Lung (tissue), 11 donors: ENCODE measurements at regions not wholly inside any gene's neighbourhood (a gene's known extent, or its start where the extent isn't known, plus 50 kb on each side); places are given as distances from the start of the nearest gene placed in this dataset.
"Not testable (repeated sequence)": the region's sequence is repeated elsewhere in the genome, so short reads cannot be mapped to it uniquely, and the experiment has no call there.

Experiments used
- ATAC-seq: fragments of 200-7000 bp; cut with Tn5 transposase; one replicate; pipeline ENCODE4 v1.9.1; 2020; ENCODE audit warnings: moderate number of reproducible peaks; ENCODE audit not compliant: insufficient read depth, low FRiP score
- DNase-seq, 3 donors: peaks; one replicate each; pipeline ENCODE4 v3.0.0-alpha.2; 2013 to 2017
- H3K27ac ChIP-seq, 2 donors: one replicate each; pipeline ENCODE4 v1.5.1; 2013; ENCODE audit warnings: mild to moderate bottlenecking in 2 of 2, moderate library complexity in 2 of 2, control low read depth in 1 of 2, inconsistent platforms in 1 of 2, low read depth in 1 of 2, low read length in 1 of 2
- H3K27me3 ChIP-seq, 3 donors: one replicate each; pipeline ENCODE4 v1.5.1; 2013; ENCODE audit warnings: low read length in 2 of 3; ENCODE audit not compliant: control insufficient read depth in 3 of 3, insufficient read depth in 3 of 3
- H3K36me3 ChIP-seq, 4 donors: one replicate each; pipeline ENCODE4 v1.5.1; 2013; ENCODE audit warnings: low read length in 4 of 4, mild to moderate bottlenecking in 1 of 4, moderate library complexity in 1 of 4; ENCODE audit not compliant: control insufficient read depth in 4 of 4, insufficient read depth in 4 of 4
- H3K4me1 ChIP-seq, 5 donors: one replicate each; pipeline ENCODE4 v1.5.1; 2013; ENCODE audit warnings: low read length in 5 of 5, mild to moderate bottlenecking in 2 of 5, moderate library complexity in 1 of 5; ENCODE audit not compliant: control insufficient read depth in 5 of 5, insufficient read depth in 5 of 5
- H3K4me3 ChIP-seq: one replicate; pipeline ENCODE4 v1.5.1; 2013; ENCODE audit warnings: mild to moderate bottlenecking, control low read depth, moderate library complexity
- H3K9ac ChIP-seq, 2 donors: one replicate each; pipeline ENCODE4 v1.5.1; 2013; ENCODE audit warnings: low read length in 2 of 2, control low read depth in 1 of 2; ENCODE audit not compliant: insufficient read depth in 1 of 2
- H3K9me3 ChIP-seq, 4 donors: one replicate each; pipeline ENCODE4 v1.5.1; 2013; ENCODE audit warnings: low read length in 3 of 4, mild to moderate bottlenecking in 1 of 4, moderate library complexity in 1 of 4; ENCODE audit not compliant: control insufficient read depth in 4 of 4, insufficient read depth in 3 of 4
- CTCF ChIP-seq: IDR thresholded peaks from 2 replicates; pipeline ENCODE4 v1.5.1; 2012; ENCODE audit warnings: mild to moderate bottlenecking; ENCODE audit errors: control extremely low read depth, extremely low read depth
- WGBS, 2 donors: extraction: QIAGEN DNeasy Blood & Tissue Kit; methylation state at CpG; one replicate each; pipeline ENCODE4 v1.1.7; 2013; 5-methylcytosine and 5-hydroxymethylcytosine counted together
- donor health status: control.
- donor health status: control.
- donor health status: Bipolar disorder and iron deficiency.
- donor health status: healthy.
- donor health status: DM: yes; HTN: yes; CAD: no.

- H3K4me3 ChIP-seq: no peak overlapping the region
- no peak for TF ChIP-seq CTCF
- DNase-seq: no peak
- no peaks in the 10 kb centered on the region for H3K36me3 ChIP-seq
- no peak for ATAC-seq
- H3K9me3 ChIP-seq: no peaks in the 10 kb centered on the region
- no peak overlapping the region for H3K27ac ChIP-seq
- H3K4me1 ChIP-seq: no peaks in the 10 kb centered on the region
- no peak overlapping the region for H3K9ac ChIP-seq
- 73 to 81% methylated on average over 2 of the region's 2 CpGs for WGBS, 2 donors
- H3K27me3 ChIP-seq: no peaks in the 10 kb centered on the region
Measured at GRCh38 chr3:135598597-135598996, 366.9 kb upstream of the PPP2R3A start.

- H3K4me1 ChIP-seq, H3K9me3 ChIP-seq, H3K36me3 ChIP-seq, H3K9ac ChIP-seq, DNase-seq, H3K27me3 ChIP-seq, H3K4me3 ChIP-seq, ATAC-seq, H3K27ac ChIP-seq: not testable (repeated sequence)
- WGBS, 2 donors: 81 to 96% methylated on average over 10 of the region's 10 CpGs
Measured at GRCh38 chr3:135604512-135604911, 361.0 kb upstream of the PPP2R3A start.

- Histone ChIP-seq H3K27ac (no peak overlapping the region), H3K9me3 (peaks cover 0 to 3% (median 0%) of the 10 kb centered on the region in 4 donors), H3K36me3 (no peaks in the 10 kb centered on the region), H3K9ac (no peak overlapping the region), H3K27me3 (no peaks in the 10 kb centered on the region), H3K4me3 (no peak overlapping the region), H3K4me1 (no peaks in the 10 kb centered on the region)
- 77 to 82% methylated on average over 4 of the region's 4 CpGs for WGBS, 2 donors
- ATAC-seq (no peak), DNase-seq (no peak)
- no peak for TF ChIP-seq CTCF
Measured at GRCh38 chr3:135618123-135618522, 347.4 kb upstream of the PPP2R3A start.

- Histone ChIP-seq H3K27me3 (no peaks in the 10 kb centered on the region), H3K27ac (no peak overlapping the region), H3K9me3 (peaks cover 0 to 3% (median 0%) of the 10 kb centered on the region in 4 donors), H3K36me3 (no peaks in the 10 kb centered on the region), H3K9ac (no peak overlapping the region), H3K4me3 (no peak overlapping the region), H3K4me1 (no peaks in the 10 kb centered on the region)
- WGBS, 2 donors: 68 to 78% methylated on average over 3 of the region's 3 CpGs
- ATAC-seq: no peak
- DNase-seq: no peak
- TF ChIP-seq CTCF: no peak
Measured at GRCh38 chr3:135621184-135621920, 344.2 kb upstream of the PPP2R3A start.
